Urothelium cell line (cell line): ENCODE measurements at regions not wholly inside any gene's neighbourhood (a gene's known extent, or its start where the extent isn't known, plus 50 kb on each side); places are given as distances from the start of the nearest gene placed in this dataset.

Source experiments
- DNase-seq: peaks from one replicate; pipeline ENCODE4 v3.0.0; 2011; ENCODE audit warnings: low spot score, mixed read lengths
- FAIRE-seq: peaks from 2 replicates; lab custom pipeline; 2011; peaks lifted over from hg19 to GRCh38; lab: Jason Lieb, UNC

- FAIRE-seq: peak; percentile 71
- peak; percentile 87 for DNase-seq
These were observed 58.1 kb upstream of the AGBL1 start for GRCh38 chr15:86021281-86022264.

- no peak for DNase-seq
- no peak for FAIRE-seq
These were observed 50.7 kb upstream of the AGBL1 start for GRCh38 chr15:86028961-86029360.
